GM19468 (cell line): ENCODE measurements at regions not wholly inside any gene's neighbourhood (a gene's known extent, or its start where the extent isn't known, plus 50 kb on each side); places are given as distances from the start of the nearest gene placed in this dataset.
"Not testable (repeated sequence)": the region's sequence is repeated elsewhere in the genome, so short reads cannot be mapped to it uniquely, and the experiment has no call there.

Experiments
- ATAC-seq: cut with Tn5 transposase; IDR thresholded peaks from one replicate; pipeline ENCODE4 v1.9.1; 2021; ENCODE audit warnings: mild to moderate bottlenecking, moderate library complexity, moderate number of reproducible peaks; ENCODE audit not compliant: unreplicated experiment; ENCODE audit errors: extremely low read depth

DNA sequence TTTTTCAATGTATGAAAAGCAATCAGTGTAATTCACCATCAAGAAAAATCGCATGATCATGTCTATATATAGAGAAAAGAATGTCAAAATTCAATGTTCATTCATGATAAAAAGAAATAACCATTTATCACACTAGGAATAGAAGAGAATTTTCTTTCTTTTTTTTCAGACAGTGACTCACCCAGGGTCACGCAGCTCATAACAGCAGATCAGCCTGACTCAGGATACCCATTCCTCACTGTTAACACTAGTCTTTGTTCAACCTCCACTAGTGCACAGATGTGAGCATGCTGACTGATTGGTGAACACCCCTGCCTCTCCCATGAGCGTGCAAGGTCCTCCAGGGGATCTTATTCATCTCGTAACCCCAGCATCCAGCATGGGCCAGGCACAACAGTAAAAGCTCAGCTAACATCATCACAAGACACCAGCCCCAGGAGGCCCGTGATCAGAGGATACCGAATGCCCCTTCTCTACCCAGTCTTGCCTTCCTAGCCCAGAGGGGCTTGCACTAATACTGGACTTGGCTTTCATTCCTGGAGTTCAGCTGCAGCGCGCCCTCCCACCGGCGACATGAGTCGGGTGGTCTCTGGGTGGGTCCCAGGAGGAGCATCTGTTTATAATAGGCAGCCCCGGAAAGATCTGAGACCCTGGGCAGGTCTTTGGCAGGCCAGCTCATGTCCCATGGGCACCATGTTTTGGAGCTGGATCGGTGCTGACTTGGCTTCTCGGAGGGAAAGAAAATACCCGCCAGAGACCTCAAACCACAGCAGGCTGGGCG lies 539.5 kb upstream of the SLC10A2 start:
- no peak for ATAC-seq

DNA sequence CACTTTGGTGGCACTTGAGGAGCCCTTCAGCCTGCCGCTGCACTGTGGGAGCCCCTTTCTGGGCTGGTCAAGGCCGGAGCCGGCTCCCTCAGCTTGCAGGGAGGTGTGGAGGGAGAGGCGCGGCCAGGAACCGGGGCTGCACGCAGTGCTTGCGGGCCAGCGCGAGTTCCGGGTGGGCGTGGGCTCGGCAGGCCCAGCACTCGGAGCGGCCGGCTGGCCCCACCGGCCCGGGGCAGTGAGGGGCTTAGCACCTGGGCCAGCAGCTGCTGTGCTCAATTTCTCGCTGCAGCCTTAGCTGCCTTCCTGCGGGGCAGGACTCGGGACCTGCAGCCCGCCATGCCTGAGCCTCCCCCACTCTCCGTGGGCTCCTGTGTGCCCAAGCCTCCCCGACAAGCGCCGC lies 533.7 kb upstream of the SLC10A2 start:
- ATAC-seq = not testable (repeated sequence)

DNA sequence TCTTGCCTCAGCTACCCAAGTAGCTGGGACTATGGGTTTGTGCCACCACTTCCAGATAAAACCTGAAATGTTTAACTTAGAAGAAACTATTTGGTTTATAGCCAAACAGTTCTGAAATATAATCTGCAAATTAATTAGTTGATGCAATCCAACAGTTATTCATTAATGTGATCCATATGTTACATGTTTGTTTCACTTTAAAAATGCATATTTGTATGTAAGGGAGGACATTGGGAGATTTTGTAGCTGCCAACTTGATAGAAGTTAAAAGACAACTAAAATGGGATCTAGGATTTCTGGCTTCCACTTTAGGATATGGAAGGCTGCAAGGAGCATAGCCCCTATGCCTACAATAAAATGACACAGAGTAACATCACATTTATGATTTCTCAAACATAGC lies 532.5 kb upstream of the SLC10A2 start:
- no peak for ATAC-seq

DNA sequence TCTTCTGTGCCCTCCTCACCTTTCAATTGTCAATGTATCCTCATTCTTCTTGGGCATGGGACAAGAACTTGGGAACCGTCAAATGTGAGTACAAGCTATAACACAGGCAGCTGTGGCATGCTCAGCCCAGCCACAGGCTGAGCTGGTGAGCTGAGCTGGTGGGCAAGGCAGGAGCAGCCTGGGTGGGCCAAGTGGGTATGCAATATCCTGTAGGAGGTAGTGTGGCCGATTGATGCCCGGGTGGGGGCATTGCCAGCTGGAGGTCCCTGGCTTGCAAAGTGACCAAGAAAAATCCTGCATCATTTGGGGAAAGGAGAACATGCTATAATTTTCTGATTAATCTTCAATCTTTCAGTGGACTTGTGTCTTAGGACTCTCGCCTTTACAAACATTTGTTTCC lies 507.2 kb upstream of the SLC10A2 start:
- ATAC-seq = no peak

DNA sequence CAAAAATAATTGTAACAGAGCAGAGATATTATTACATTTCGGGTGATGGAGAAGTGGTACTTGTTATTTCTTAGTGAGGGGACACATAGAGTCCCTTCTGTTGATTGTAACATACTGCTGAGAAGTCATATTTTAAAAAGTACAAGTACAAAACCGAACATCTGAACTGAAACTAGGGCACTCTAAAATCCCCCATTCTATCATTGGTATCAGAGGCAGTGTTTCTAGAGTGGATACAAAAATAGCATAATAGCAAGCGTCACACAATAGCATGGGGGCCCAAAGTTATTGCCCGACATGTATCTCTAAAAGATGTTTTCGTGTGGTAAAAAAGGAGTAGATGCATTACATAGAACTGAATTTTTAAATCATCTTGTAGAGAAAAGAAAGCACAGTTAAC lies 502.1 kb upstream of the SLC10A2 start:
- ATAC-seq = no peak

DNA sequence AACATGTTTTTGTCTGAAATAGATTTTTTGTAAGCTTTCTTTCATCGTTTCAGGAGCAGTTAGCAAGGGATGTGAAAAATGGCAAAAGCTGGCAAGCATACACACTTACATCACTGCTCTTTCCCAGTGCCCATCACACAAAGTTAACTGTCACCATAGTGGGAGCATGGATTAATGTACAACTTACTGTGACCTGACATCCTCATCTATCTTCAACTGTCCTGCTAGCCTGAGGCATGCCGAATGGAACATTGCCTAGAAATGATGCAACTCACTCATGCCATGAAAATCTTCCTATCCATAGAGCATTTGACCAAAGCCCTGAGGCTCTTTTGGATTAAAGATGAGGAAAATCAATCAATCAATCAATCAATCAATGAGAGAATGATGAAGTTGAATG lies 491.7 kb upstream of the SLC10A2 start:
- no peak for ATAC-seq

DNA sequence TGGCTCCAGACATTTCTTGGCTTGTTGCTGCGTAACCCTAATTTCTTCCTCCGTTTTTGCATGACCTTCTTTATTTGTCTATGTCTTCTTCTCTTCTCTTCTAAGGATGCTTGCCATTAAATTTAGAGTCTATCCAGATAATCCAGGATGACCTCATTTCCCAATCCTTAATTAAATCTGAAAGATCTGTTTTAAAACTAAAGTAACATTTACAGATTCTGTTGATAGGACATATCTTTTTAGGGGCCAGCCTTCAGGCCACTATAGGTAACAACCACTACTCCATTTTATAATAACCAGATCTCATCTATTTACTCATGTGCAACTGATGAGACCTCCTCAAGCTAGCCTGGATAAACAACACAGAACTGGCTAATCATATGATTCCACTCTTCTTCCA lies 490.5 kb upstream of the SLC10A2 start:
- ATAC-seq = no peak

DNA sequence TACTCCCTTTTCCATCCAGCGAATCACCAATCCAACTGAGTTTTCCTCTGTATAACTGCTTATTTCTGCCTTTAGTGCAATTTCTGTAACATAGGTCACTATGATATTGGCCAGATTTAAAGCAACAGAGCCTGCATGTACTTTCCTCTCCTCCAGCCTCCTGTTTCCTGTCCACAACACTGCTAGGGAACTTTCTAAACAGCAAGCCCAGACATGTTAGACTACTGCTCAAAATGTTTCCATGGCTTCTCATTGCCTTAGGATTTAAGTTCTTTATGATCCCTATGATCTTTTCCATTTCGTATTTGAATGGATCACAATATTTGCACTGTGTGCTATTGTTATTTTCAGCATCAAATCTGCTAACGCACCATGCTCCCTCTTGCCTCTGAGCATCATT lies 481.7 kb upstream of the SLC10A2 start:
- no peak for ATAC-seq

DNA sequence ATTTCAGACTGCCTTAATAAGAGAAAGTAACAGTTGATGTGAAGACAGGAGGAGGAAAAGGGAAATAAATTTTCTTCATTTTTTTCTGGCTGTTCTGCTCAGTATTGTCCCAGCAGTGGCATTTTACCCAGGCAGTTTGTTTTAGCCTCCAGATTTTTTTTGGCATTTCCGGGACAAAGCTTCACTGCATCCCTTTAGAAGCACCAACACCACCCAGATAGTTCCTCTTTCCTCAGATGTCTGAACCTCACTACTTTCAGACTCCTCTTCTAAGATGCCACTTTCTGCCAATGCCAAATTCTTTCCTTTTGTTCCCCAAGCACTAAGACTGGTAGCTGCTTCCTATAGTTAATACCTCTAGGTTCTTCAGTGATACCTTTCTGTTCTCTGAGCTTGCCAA lies 480.1 kb upstream of the SLC10A2 start:
- ATAC-seq = no peak

DNA sequence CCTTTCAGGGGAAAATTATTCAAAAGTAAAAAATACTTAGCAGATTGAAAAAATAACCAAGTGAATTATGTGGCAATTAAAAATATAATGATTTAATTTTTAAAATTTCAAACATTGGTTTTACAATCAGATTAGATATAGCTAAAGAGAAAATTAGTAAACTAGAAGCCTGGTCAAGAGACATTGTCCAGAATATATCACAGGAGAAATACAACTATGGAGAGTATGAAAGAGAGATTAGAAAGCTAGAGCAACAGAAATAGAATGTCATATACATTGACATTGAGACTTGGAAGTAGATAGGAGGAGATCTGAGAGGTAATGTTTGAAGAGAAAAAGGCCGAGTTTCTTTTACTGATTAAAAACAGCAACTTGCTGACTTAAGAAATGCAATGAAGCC lies 476.4 kb upstream of the SLC10A2 start:
- ATAC-seq = no peak

DNA sequence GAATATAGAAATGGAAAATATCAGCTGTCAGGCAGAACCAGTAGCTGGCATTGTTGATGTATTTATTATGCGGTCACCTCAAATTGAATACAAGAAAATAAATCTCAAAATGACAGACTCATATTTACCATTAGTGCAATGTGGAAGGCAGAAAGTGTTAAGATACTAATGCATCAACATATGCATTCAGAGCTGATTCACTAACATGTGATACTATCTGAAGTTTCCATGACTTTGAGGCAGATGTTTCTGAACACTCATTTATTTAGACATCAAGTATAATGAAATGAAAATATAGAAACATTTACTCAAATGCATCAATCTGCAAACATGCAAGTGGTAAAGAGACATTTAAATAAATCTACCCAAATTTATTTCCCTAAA lies 474.2 kb upstream of the SLC10A2 start:
- ATAC-seq = no peak

DNA sequence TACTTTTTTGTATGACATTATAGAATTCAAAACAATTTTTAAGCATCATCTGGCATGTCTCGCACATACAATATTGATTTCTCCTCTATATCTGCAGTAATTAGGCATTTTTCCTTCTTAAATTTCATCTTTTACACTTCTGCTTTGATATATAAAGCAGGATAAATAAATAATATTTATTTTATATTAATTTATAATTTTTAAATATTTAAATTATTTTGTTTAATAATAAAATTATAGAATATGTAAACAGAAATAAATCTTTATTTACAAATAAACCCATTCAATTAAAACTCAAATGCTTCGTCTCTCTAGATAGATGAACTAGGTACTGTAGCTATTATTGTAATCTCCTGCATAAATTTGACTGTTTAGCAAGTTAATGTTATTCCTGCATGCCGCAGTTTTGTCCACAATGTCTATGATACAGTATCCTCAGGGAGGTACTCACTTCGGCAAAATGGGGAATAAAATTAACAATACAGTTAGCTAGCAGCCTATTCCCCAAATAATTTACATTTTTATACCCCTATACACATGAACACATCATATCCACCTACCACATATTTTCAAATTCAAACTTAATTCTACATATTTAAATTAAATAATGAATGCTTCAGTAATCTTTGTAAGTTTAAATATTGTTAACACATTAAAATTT lies 473.6 kb upstream of the SLC10A2 start:
- ATAC-seq = no peak

DNA sequence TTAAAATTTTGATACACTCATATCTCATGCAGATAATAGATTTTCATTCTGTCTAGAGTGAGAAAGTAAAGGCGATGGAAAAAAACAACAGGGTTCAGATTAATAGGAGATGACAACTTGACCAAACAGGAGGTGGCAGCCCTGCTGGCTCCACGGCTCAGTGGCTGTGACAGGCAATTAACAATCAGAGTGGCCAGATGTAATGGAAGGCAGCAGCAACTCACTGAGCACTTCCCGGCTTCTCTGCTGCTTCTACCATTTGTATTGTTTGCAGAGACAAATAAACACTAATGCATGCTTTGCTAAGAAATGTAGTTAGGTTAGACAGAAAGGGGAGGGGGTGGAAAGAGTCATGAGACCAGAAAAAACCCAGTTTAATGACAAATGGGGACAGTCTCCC lies 473.0 kb upstream of the SLC10A2 start:
- ATAC-seq = no peak

DNA sequence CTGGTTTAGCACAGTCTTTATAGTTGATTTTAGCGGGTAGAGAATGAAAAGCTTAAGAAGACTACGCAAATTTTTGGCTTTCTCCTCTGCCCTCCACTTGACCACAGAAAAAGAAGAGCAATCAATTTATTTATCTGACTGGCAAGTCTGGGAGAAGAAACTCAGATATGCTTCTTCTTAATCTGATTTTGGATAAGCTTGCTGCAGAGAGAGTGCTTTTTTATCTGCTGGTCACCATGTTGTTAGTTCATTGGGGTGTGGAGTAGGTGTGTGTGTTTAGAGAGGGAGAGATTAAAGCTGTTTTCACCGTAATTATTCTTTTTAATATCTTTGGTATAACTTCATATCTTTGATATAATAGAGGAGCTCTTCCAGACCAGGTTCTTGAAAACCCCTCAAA lies 471.4 kb upstream of the SLC10A2 start:
- ATAC-seq = no peak

DNA sequence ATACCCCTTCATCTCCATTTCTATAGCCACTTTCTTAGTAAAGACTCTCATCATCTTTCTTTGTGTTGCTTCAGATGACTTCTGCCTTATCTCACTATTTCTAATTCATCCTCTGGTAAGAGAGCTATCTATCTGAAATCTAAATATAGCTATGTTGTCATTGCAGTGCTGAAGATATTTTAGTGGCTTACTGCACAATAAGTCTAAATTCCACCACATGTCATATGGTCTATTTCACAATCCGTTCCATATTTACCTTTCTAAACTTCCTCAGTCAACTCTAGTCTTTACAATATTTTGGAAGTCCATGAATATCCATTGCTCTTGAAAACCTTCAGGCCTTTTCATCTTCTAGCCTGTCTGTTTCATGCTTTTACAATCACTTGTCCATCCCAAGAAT lies 465.1 kb upstream of the SLC10A2 start:
- ATAC-seq = no peak

DNA sequence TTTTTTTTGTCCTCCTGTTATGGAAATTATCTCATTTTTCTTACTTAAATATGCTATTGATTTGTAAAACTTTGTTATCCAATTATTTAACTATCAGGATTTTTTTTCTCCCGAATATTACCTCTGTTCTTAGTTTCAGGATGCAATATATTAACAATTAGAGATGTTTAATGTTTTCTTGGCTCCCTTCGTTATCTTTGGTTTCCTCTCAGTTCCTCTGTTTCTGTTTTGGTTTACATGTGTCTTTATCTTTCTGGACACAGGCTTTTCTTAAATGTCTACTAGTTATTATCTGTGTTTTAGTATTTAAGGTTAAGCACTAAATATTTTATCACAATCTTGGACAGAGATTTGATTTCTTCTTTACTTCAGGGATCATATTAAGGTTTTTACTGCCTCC lies 462.2 kb upstream of the SLC10A2 start:
- no peak for ATAC-seq

DNA sequence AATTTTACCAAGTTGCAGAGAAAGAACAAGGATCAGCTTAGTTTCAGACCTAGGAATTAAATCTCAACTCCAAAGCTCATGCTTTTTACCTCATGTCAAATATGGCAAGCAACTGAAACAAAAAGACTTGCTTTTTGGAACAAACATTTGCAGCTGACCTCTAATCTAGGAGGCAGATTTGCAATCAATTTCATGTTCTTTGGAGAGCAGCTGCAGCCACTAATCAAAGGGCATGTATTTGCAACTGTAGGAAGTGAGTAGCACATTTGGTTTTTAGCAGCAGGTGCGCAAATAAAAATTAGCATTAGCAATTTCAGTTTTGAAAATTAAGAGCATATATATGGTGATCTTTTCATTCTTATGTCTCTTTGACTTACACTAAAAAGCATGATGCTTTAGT lies 459.3 kb upstream of the SLC10A2 start:
- no peak for ATAC-seq

DNA sequence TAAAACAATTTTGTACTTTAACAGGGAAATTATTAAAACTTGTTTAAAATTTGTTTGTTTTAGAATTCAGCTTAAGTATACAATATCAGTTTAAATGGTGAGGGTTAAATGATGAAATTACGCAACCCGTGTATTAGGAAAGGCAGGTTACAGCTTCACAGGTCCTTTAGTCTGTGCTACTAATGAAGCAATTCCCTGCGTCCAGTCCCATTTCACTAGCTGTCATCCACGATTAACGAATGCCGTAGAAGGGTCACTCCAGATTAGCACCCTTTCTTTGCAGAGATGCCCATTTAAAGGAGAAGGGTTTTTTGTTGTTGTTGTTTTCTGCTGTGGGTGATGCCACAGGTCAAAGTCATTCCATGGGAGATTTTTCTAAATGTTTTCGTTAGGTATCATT lies 457.6 kb upstream of the SLC10A2 start:
- ATAC-seq = no peak

DNA sequence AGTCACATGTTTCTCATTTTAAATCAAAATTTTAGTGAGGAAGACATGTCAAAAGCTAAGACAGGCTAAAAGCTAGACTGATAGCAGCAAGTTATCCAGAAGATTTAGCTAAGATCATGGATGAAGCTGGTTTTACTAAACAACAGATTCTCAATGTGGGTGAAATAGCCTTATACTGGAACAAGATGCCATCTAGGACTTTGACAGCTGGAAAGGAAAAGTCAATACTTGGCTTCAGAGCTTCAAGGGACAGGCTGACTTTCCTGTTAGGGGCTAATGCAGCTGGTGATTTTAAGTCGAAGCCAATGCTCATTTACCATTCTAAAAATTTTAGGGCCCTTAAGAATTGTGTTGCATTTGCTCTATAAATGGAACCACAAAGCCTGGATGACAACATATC lies 455.3 kb upstream of the SLC10A2 start:
- no peak for ATAC-seq

DNA sequence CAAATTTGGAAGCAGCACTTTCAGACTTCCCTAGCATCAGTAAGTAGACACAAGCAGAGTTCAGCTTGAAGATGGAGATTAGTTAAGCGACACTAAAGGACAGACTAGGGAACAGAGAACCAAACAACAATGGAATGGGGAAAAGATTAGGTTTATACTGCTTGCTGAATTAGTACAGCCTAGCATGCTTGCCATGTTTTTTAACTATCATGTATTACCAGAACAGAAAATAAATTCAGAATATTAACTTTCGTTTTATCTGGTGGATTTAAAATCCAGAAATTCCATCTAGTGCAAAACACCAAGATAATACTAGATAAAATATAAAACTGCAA lies 451.5 kb upstream of the SLC10A2 start:
- no peak for ATAC-seq

DNA sequence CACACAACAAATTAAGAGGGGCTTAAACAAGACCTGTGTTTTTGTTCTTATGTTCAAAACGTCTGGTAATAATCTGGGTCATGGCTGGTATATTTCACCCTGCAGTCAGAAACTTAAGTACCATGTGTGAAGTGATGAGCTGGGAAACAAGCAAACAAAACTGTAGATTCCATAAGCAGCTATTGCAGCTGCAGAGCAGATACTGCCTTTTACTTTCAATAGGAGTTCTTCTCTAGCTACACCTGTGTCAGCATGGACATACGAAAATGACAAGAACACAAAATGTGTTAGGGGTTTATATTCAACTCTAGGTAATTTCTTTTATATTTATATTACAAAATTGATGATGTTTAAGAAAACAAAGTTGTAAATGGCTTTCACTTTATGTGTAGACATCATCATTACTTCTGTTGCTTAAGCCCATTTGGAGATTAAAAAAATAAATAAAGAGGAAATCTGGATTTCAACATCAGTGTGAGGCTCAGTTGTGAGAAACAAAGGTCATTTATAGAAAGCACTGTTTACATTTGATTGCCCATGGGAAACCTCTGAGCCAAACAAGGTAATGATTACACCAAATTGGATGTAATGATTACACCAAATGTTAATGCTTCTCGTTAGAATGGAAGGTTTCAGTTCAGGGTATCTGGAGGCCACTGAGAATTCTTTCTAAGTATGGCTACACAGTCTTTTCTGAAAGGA lies 451.0 kb upstream of the SLC10A2 start:
- peak; percentile 90 for ATAC-seq
